ENCODE measurements at regions not wholly inside any gene's neighbourhood (a gene's known extent, or its start where the extent isn't known, plus 50 kb on each side); places are given as distances from the start of the nearest gene placed in this dataset.

DNA sequence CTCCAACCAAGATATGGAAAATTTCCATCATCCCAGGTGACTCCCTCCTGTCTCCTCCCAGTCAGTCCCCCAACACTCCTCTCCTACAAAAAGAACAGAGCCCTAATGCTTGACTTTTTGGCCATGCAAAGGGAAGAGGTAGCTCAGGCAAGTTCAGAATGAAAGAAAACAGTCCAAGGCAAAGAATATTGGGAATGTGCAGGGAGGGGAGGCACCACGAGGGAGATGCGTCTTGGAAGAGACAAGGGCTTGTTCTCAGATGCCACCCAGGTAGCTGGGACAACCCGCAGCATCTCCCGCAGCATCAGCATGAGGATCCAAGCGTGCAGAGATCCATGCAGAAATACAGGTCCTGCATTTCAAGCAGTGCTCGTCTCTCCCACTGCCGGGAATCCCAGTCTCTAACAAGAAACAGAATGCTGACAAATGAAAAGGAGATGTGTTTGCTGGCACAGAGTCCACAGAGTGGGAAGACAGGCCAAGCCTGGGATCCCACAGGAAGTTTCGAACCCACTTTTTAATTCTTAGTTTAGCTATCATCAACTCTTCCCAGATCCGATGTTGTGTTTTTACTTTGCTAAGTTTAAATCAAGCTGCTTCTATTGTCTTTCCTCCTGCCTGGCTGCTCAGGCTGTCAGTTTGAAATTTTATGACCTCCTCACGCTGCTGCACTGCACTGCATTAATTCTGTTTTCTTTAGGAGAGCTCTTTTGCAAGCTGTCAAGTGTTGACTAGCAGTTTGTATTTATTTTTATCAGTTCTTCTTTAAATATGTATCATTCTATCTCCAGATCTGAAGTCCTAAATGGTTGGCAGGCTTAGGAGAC, 86.8 kb upstream of the OSMR start:
- no peak for DNase-seq (ENCODE audit: low read depth)
- in situ Hi-C loops (cut with HindIII; ENCODE audit: low pct_unique_long_range_greater_than_20kb, low sequenced_read_pairs), result no loop called here

DNA sequence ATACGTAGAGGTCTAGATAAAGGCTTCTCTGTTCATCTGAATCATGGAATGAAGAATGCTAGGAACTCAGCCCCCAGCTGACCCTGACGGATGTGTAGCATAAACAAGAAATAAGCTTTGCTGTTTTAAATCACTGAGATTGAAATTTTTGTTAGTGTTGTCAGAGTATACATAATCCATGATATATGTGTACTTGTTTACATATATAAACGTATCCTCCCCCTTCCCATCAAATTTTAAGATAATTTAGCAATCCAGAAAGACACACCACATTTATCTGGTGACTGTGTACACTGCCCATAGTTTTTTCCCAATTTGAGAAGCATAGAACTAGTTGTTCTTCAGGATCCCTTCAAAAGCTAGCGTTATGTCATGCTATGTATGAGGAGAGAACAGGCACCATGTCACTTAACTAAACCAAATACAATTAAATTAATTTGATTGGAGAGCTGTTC, 80.8 kb upstream of the OSMR start:
- DNase-seq (ENCODE audit: low read depth), result no peak
- in situ Hi-C loops (cut with HindIII; ENCODE audit: low pct_unique_long_range_greater_than_20kb, low sequenced_read_pairs), result no loop called here

DNA sequence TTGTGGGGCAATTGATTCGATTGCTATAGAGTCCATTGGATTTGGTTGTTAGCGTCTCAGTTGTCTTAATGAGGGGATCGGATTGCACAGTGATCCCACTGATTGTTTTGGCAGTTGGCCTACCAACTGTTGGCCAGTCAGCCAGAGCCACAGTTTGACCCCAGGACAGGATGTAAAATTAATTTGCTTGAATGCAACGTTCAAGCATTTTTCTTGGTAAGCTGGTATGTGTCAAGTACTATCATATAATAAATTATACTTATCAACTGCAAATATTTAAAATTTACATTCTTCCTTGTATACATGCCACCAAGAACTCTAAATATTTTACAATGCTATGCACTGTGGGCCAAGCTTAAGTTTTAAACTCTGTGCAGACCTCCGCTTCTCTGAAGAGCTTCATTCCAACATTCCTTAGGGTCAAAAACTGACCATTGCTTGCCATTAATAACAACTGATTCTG, 80.4 kb upstream of the OSMR start:
- in situ Hi-C loops (cut with HindIII; ENCODE audit: low pct_unique_long_range_greater_than_20kb, low sequenced_read_pairs), result no loop called here
- DNase-seq (ENCODE audit: low read depth), result peak; percentile 36

DNA sequence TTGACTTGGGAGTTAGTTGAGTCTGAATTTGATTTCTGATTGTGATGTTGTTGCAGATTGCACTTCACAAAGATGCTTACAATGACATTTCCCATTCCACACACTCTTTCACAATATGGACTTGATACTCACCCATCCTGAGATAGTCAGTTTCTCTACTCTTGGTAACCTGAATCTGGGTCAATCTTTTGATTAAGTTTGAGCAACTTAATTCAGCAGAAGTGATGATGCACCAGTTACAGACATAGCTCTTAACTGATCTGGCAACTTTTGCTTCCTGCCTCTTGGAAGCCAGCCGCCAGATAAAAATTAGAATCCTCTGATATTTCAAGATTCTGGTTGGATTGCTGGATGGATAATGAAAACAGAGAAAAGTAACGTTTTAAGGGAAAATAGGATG, 79.7 kb upstream of the OSMR start:
- DNase-seq (ENCODE audit: low read depth), result no peak
- in situ Hi-C loops (cut with HindIII; ENCODE audit: low pct_unique_long_range_greater_than_20kb, low sequenced_read_pairs), result no loop called here

DNA sequence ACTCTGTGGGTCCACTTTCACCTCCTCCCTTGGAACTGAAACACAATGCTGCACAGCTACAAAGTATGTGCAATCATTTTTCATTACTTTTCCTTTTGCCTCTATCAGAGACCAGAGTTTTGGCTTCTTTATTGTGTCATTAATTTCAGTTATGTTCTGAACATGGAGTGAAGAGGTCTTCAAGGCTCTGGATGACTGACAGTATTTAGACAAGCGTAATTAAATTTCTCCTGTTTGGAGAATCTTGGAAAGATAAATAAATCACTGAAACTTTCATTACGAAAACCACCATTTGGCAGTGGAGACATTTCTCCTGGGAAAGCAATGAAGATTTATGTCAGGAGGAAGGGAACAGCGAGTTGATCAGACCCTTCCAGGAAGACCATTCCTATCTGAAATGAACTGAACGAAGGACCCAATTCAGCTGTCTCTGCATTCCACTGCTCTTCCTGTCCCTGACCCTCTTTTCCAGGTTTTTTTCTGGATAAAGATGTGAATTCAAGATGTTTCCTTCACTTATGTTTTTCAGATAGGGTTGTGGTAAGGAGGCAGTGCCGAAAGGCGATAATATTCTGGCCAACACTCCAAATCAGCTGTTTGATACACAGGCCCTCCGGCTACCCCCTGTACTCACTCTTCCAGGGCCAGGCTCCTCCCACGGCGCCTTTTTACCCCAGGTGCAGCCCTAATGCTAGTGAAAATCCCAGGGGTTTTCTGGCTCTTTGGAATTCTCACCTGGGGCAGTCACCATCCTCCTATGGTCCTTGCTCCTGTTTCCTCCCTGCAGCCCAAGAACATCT, 77.2 kb upstream of the OSMR start:
- DNase-seq (ENCODE audit: low read depth), result no peak
- in situ Hi-C loops (cut with HindIII; ENCODE audit: low pct_unique_long_range_greater_than_20kb, low sequenced_read_pairs), result no loop called here

DNA sequence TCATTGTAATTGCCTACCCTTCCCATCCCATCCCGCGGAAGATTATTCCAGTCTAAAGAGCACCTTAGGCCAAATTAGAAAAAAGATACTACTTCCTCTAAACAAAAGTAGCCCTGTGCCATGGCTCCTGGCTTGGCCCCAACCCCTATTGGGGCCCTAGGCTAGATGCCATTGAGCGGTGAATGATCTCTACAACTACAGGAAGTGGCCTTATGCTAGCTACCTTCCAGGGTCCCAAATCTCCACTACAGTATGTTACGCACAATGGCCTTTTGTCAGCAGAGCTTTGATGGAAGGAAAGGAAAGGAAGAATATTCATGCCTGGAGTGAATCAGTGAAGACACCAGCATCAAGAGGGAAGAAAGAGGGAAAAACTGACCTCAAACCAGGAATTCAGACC, 73.3 kb upstream of the OSMR start:
- no peak for DNase-seq (ENCODE audit: low read depth)
- in situ Hi-C loops (cut with HindIII; ENCODE audit: low pct_unique_long_range_greater_than_20kb, low sequenced_read_pairs), result no loop called here

DNA sequence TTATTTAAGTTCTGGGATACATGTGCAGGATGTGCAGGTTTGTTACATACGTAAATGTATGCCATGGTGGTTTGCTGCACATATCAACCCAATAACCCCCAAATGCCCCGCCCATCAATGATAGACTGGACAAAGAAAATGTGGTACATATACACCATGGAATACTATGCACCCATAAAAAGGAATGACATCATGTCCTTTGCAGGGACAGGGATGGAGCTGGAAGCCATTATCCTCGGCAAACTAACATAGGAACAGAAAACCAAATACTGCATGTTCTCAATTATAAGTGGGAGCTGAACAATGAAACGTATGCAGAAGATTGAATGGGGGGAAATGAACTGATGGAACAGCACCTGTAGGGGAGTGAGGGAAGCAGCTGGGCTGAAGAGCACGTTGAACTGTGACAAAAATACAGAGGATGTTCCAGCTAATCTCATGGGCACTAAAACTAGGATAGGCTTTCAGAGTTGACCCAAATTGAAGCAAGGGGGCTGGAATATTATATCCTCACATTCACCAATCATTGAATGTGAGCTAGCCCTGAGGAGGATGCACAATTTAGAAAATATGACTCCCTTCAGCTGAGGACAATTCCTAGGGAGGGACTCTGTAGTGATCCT, 70.5 kb upstream of the OSMR start:
- DNase-seq (ENCODE audit: low read depth), result no peak
- in situ Hi-C loops (cut with HindIII; ENCODE audit: low pct_unique_long_range_greater_than_20kb, low sequenced_read_pairs), result no loop called here

DNA sequence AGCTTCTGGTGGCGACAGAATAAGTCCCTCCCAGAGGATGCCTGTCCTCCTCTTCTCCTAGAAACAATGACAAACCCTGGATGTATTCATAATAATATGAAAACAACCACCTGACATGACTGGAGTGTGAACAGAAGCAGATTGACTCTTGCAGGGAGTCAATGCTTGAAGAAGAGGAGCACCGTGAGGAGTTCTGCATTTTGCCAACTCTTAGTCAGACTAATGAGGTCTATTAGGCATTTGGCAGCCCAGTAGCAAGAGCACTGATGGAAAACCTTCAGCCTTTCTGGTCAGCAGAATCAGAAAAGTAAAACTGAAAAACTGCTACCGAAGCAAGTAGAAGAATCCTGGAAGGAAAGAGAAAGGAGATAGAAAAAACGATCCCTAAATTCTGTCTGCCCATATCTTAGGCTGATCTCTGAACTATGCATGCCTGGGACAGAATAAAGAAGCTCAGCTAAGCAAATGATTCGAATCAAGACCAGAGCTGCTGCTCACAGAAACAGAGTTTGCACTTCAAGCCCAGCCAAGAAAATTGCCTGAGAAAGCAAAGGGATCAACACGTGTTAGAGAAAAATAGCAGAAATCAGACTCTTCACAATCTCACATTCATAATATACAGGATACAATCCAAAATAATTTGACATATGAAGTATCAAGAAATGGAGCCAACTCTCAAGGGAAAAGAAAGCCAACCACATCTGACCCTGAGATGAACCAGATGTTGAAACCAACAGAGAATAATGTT, 69.5 kb upstream of the OSMR start:
- in situ Hi-C loops (cut with HindIII; ENCODE audit: low pct_unique_long_range_greater_than_20kb, low sequenced_read_pairs), result no loop called here
- no peak for DNase-seq (ENCODE audit: low read depth)

DNA sequence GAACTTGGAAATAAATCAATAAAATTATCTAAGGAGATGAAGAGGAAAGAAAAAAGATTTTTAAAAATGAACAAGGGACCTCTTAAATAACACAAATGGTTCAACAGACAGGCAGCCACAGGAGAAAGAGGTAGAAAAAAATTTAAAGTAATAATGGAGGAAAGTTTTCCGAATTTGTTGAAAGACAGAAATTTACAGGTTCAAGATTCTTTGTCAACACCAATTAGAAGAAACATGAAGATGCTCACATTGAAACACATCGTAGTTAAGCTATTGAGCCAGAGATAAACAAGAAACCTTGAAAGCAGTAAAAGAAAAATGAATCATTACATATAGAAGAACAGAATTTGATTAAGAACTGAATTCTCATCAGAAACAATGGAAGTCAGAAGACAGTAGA, 68.7 kb upstream of the OSMR start:
- in situ Hi-C loops (cut with HindIII; ENCODE audit: low pct_unique_long_range_greater_than_20kb, low sequenced_read_pairs), result no loop called here

DNA sequence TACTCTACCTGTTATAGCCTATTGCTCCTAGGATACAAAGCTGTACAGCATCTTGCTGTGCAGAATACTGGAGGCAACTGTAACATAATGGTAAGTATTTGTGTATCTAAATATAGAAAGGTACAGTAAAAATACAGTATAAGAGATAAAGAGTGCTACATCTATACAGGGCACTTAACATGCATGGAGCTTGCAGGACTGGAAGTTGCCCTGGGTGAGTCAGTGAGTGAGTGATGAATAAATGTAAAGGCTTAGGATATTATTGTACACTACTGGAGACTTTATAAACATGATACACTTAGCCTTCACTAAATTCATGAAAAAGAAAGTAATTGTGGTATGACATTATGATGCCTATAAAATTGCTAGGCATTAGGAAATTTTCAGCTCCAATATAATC, 65.5 kb upstream of the OSMR start:
- in situ Hi-C loops (cut with HindIII; ENCODE audit: low pct_unique_long_range_greater_than_20kb, low sequenced_read_pairs), result no loop called here

More for the DNA sequence above, 68.7 kb upstream of the OSMR start:
- DNase-seq (ENCODE audit: low read depth), result no peak

DNA sequence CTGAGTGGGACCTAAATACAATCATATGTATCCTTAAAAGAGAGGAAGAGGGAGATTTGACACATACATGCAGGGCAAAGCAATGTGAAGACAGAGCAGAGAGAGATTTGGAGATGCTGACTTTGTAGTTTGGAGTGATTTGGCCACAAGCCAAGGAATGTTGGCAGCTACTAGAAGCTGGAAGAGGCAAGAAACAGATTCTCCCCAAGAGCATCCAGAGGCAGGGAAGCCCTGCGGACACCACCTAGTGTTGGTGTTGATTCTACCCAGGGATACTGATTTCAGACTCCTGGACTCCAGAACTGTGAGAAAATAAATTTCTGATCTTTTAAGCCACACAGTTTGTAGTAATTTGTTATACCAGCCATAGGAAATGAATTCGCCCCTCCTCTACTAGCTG, 64.9 kb upstream of the OSMR start:
- DNase-seq (ENCODE audit: low read depth), result peak; percentile 28
- in situ Hi-C loops (cut with HindIII; ENCODE audit: low pct_unique_long_range_greater_than_20kb, low sequenced_read_pairs), result no loop called here

More for the DNA sequence above, 65.5 kb upstream of the OSMR start:
- DNase-seq (ENCODE audit: low read depth), result no peak

DNA sequence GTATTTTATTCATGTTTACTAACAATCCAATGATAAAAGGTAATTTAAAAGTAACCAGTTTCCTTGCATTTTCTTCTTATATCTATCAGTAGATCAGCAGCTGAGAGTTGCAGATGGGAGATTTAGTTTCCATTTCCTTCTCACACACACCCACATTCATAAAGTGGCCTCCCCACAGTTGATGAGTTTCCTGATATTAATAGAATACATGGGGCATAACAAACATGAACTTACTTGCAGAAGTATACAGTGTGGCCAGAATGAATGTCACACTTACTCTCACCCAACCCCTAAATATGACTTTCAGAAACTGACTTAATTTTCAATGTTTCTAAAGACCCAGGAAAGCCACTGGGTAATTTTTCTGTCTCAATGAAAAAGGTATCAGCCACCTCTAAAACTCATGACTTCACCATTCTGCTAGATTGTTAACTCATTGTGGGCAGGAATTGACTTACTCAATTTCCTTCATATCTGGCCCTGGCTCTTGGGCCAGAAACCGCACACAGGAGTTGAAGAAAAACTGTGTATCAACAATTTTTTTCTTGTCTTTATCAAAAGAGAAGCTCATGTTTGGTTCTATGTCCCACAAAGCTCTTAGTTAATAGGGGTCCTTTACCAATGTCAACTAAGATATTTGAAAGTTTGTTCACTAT, 63.5 kb upstream of the OSMR start:
- in situ Hi-C loops (cut with HindIII; ENCODE audit: low pct_unique_long_range_greater_than_20kb, low sequenced_read_pairs), result no loop called here
- DNase-seq (ENCODE audit: low read depth), result no peak

DNA sequence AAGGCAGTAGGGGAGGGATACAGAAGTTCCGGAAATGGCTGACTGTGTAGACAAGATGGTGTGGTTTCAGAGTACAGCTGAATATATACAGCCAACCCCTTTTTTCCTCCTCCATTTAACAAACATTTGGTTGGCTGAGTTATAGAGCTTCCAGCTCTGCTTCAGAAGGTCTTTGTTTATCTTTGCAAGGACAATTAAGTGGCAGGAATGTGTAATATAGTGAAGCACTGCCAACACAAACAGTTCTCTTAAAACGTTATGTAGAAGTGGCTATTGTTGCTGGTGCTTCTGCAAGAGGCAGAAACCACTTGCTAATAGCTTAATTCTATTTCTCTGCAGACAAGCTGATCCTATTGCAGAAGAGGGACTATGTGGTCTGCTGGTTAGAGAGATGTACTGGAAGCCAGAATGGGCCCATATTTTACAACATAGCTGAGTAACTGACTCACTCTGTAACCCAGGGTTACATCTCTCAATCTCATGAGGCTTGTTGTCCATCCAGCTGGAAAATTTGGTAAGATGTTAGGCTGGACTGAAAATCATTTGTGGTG, 62.7 kb upstream of the OSMR start:
- in situ Hi-C loops (cut with HindIII; ENCODE audit: low pct_unique_long_range_greater_than_20kb, low sequenced_read_pairs), result no loop called here

DNA sequence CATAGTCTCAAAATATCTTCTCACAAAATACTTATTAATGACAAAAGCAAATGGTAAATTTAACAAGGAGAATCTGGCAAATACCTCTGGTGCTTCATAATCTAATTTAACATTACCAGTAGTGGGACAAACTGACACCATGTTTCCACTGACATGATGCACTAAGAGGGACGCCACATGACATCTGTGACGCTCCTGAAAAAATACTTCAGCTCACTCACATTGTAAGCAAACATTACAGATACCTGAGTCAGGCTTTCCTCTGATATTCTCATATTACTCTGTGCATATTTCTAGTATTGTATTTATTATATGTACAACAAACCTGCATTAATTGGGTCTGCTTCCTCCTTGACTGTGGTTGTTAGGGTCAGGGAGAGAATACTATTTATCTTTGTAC, 56.7 kb upstream of the OSMR start:
- no peak for DNase-seq (ENCODE audit: low read depth)
- in situ Hi-C loops (cut with HindIII; ENCODE audit: low pct_unique_long_range_greater_than_20kb, low sequenced_read_pairs), result no loop called here

More for the DNA sequence above, 62.7 kb upstream of the OSMR start:
- DNase-seq (ENCODE audit: low read depth), result peak; percentile 99

DNA sequence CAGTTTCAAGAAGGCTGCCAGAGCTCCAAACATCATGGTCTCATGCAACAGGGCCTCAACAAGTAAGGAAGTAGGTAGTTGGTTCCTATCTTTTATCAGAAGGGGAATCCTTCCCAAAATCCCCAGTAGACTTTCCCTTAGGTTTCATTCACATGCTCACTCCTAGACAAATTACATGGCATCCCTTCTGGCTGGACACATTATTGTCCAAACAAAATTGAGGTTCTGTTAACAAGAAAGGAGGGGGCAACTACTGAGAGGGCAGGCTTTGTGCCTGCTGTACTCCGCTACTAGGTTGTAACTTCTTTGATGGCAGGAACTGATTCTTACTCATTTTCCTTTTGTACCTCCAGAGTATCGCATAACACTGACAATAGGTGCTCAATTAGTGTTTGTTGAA, 56.0 kb upstream of the OSMR start:
- no peak for DNase-seq (ENCODE audit: low read depth)
- in situ Hi-C loops (cut with HindIII; ENCODE audit: low pct_unique_long_range_greater_than_20kb, low sequenced_read_pairs), result no loop called here

DNA sequence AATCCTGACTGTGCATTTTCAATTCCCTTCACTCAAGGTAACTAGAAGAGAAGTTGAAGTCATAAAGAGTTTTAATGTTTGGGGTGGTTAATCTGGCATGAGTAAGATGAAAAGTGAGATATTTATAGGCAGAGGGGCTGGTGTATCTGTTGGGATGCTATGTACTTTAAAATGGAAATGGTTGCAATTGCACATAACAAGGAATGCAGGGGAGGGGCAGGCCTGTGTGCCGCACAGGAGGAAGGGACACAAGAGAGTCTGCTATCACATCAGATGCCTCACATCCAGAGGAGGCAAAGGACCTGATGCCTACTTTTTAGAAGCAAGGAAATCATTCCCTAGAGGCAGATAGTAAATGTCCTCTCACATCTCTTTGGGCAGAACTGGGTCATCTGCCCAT, 55.5 kb upstream of the OSMR start:
- in situ Hi-C loops (cut with HindIII; ENCODE audit: low pct_unique_long_range_greater_than_20kb, low sequenced_read_pairs), result no loop called here
- no peak for DNase-seq (ENCODE audit: low read depth)

DNA sequence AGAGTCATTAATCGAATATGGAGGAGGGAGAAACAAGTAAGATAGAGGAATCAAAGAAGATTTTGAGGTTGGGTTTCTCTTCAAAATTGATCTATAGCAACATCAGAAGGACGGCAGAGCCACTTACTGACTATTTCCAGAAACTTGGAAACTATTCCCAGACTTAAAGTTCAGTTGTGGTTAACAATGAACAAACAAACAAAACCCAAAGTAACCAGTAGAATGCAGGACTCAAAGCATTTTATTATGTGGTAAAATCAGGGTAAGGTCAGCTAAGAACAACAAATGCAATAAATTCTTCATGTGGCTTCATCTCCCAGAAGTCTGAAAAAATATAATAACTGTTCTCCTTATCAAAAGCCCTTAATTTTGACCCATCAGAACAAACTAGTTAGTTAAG, 54.9 kb upstream of the OSMR start:
- in situ Hi-C loops (cut with HindIII; ENCODE audit: low pct_unique_long_range_greater_than_20kb, low sequenced_read_pairs), result no loop called here
- no peak for DNase-seq (ENCODE audit: low read depth)

DNA sequence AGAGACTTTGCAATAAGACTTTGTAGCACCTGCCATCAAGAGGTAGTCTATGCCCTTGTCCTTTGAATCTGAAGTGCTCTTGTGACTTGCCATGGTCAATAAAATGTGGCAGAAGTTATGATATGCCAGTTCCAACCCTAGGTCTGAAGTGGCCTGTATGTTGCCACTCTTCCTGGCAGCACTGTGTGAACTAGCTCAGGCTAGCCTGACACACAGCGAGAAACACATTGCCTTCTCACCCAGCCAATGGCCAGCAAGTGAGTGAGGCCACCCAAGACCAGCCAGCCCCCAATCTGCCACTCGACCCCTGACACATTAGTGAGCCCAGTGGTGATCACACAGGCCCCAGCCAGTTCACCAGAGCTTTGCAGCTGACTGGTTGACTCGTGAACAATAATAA, 52.7 kb upstream of the OSMR start:
- no peak for DNase-seq (ENCODE audit: low read depth)
- in situ Hi-C loops (cut with HindIII; ENCODE audit: low pct_unique_long_range_greater_than_20kb, low sequenced_read_pairs), result no loop called here
